ENCODE measurements at regions not wholly inside any gene's neighbourhood (a gene's known extent, or its start where the extent isn't known, plus 50 kb on each side); places are given as distances from the start of the nearest gene placed in this dataset.

- no peak for DNase-seq (ENCODE audit: low spot score)
- no peak for TF ChIP-seq CTCF (IDR thresholded peaks at IDR 0.05)
- no peak for ATAC-seq (ENCODE audit: low FRiP score)
Observed at GRCh38 chr14:104469591-104469990, 110.0 kb upstream of the C14orf180 start.

- TF ChIP-seq CTCF (IDR thresholded peaks at IDR 0.05): no peak
- ATAC-seq (ENCODE audit: low FRiP score) (no peak), DNase-seq (ENCODE audit: low spot score) (no peak)
Observed at GRCh38 chr14:104470588-104470987, 109.0 kb upstream of the C14orf180 start.

GRCh38 chr14:104471114-104471513 is 108.5 kb upstream of the C14orf180 start:
- DNase-seq (ENCODE audit: low spot score): no peak

GRCh38 chr14:104472073-104472472 is 107.5 kb upstream of the C14orf180 start:
- no peak for DNase-seq (ENCODE audit: low spot score)
- ATAC-seq (ENCODE audit: low FRiP score): no peak
- no peak for TF ChIP-seq CTCF (IDR thresholded peaks at IDR 0.05)

More at GRCh38 chr14:104471114-104471513, 108.5 kb upstream of the C14orf180 start:
- no peak for ATAC-seq (ENCODE audit: low FRiP score)
- no peak for TF ChIP-seq CTCF (IDR thresholded peaks at IDR 0.05)

- no peak for TF ChIP-seq CTCF (IDR thresholded peaks at IDR 0.05)
- ATAC-seq (ENCODE audit: low FRiP score) (no peak), DNase-seq (ENCODE audit: low spot score) (no peak)
Observed at GRCh38 chr14:104472536-104473243, 106.9 kb upstream of the C14orf180 start.

- ATAC-seq (ENCODE audit: low FRiP score): no peak
- no peak for DNase-seq (ENCODE audit: low spot score)
- TF ChIP-seq CTCF (IDR thresholded peaks at IDR 0.05): no peak
Observed at GRCh38 chr14:104473244-104473565, 106.4 kb upstream of the C14orf180 start.
